ENCODE measurements at regions not wholly inside any gene's neighbourhood (a gene's known extent, or its start where the extent isn't known, plus 50 kb on each side); places are given as distances from the start of the nearest gene placed in this dataset.

- ATAC-seq (no peak), DNase-seq (ENCODE audit: low spot score) (peak; percentile 3)
- H3K9me2 ChIP-seq (ENCODE audit: insufficient read depth) = no peaks in the 10 kb centered on the region
- no peaks in the 10 kb centered on the region for H3K27me3 ChIP-seq (ENCODE audit: insufficient read depth)
- Mint-ChIP-seq H3K4me3 (no peak overlapping the region), H3K9me3 (no peaks in the 10 kb centered on the region), H3K36me3 (ENCODE audit: low read depth) (no peaks in the 10 kb centered on the region), H3K27me3 (ENCODE audit: insufficient read depth, low read depth, poor library complexity) (no peaks in the 10 kb centered on the region), H3K27ac (no peak overlapping the region), H3K4me1 (peaks cover 21% of the 10 kb centered on the region)
- H3K36me3 ChIP-seq (ENCODE audit: insufficient read depth) = no peaks in the 10 kb centered on the region
- no peak overlapping the region for H3K27ac ChIP-seq (ENCODE audit: low read depth)
- no peaks in the 10 kb centered on the region for H4K20me1 ChIP-seq (replicated peaks; ENCODE audit: insufficient read depth)
- TF ChIP-seq JUNB (IDR thresholded peaks at IDR 0.05; ENCODE audit: unreplicated experiment) = no peak
- no peak for TF ChIP-seq POLR2AphosphoS5 (IDR thresholded peaks at IDR 0.05; ENCODE audit: low read depth)
- TF ChIP-seq ZNF462 (CRISPR knock-in tag; IDR thresholded peaks at IDR 0.05) = no peak
- no peak for TF ChIP-seq EZH2 (IDR thresholded peaks at IDR 0.05; ENCODE audit: low read depth, unreplicated experiment)
- H3K79me2 ChIP-seq (replicated peaks; ENCODE audit: insufficient read depth) = no peaks in the 10 kb centered on the region
- H3F3A ChIP-seq (replicated peaks; ENCODE audit: low read depth) = no peaks in the 10 kb centered on the region
- no peak overlapping the region for H2AFZ ChIP-seq
- no peak overlapping the region for H3K4me3 ChIP-seq
- no peak overlapping the region for H3K4me2 ChIP-seq
- peaks cover 13% of the 10 kb centered on the region for H3K4me1 ChIP-seq (ENCODE audit: insufficient read depth)
Observed at GRCh38 chr15:95594496-95594895, 736.0 kb upstream of the NR2F2 start.

GRCh38 chr15:95595759-95596158, 734.7 kb upstream of the NR2F2 start:
- Mint-ChIP-seq H3K27me3 (ENCODE audit: insufficient read depth, low read depth, poor library complexity) (no peaks in the 10 kb centered on the region), H3K36me3 (ENCODE audit: low read depth) (0 out of 3 replicates have a peak, but pooled peaks cover 7% of the 10 kb centered on the region), H3K4me1 (peaks cover 21% of the 10 kb centered on the region), H3K27ac (no peak overlapping the region), H3K4me3 (no peak overlapping the region), H3K9me3 (no peaks in the 10 kb centered on the region)
- Histone ChIP-seq H3K9me2 (ENCODE audit: insufficient read depth) (peaks cover 8% of the 10 kb centered on the region; the same call in 1 of the 2 replicates), H3K27me3 (ENCODE audit: insufficient read depth) (no peaks in the 10 kb centered on the region), H3K4me1 (ENCODE audit: insufficient read depth) (peaks cover 13% of the 10 kb centered on the region), H3K36me3 (ENCODE audit: insufficient read depth) (no peaks in the 10 kb centered on the region), H4K20me1 (replicated peaks; ENCODE audit: insufficient read depth) (no peaks in the 10 kb centered on the region), H3K79me2 (replicated peaks; ENCODE audit: insufficient read depth) (no peaks in the 10 kb centered on the region), H3K4me3 (no peak overlapping the region), H3K27ac (ENCODE audit: low read depth) (no peak overlapping the region), H2AFZ (no peak overlapping the region), H3K4me2 (no peak overlapping the region), H3F3A (replicated peaks; ENCODE audit: low read depth) (no peaks in the 10 kb centered on the region)
- no peak for ATAC-seq
- DNase-seq (ENCODE audit: low spot score) = no peak
- TF ChIP-seq STAT1 (IDR thresholded peaks at IDR 0.05; ENCODE audit: unreplicated experiment) = no peak
- no peak for TF ChIP-seq ZNF462 (CRISPR knock-in tag; IDR thresholded peaks at IDR 0.05)
- TF ChIP-seq CREB1 (CRISPR knock-in tag; IDR thresholded peaks at IDR 0.05; ENCODE audit: low read depth) = no peak
- no peak for TF ChIP-seq NANOG (IDR thresholded peaks at IDR 0.05; ENCODE audit: borderline replicate concordance)
